ENCODE measurements at regions not wholly inside any gene's neighbourhood (a gene's known extent, or its start where the extent isn't known, plus 50 kb on each side); places are given as distances from the start of the nearest gene placed in this dataset.

DNA sequence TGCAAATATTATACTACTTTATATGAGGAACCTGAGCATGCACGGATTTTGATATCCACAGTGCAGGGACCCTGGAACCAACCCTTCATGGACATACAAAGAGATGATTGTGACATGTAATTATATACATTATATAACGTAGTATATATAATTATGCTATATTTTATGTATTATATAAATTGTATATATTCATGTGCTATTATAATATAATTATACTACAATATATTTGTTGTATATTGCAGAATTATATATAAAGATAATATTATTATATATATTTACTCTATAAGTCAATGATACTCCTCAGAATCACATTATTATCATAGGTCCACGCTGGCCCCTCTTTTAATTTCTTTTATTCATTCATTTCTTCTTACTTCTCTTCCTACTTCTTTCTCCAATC, 70.9 kb downstream of the TNFSF18 start:
- no peak overlapping the region for H2AFZ ChIP-seq
- no peak overlapping the region for H3K27ac ChIP-seq
- H3K4me2 ChIP-seq: no peak overlapping the region
- H3K27me3 ChIP-seq (ENCODE audit: insufficient read depth, low read depth): no peaks in the 10 kb centered on the region
- H3K9me2 ChIP-seq (ENCODE audit: insufficient read depth): no peaks in the 10 kb centered on the region
- peaks cover 5% of the 10 kb centered on the region; the same call in 1 of the 2 replicates for H3F3A ChIP-seq (ENCODE audit: insufficient read depth, low read depth)
- no peaks in the 10 kb centered on the region for H3K79me2 ChIP-seq (ENCODE audit: low read depth)
- no peak for DNase-seq
- peaks cover 36% of the 10 kb centered on the region for H3K4me1 ChIP-seq (replicated peaks; ENCODE audit: insufficient read depth)
- H3K36me3 ChIP-seq (ENCODE audit: low read depth): no peaks in the 10 kb centered on the region
- ChIA-PET POLR2A (ENCODE audit: unreplicated experiment) (interaction anchor here (0.7 kb wide), 1 partner anchor 12 kb away, joined by 4 read pairs; no protein-coding TSS in a partner anchor), CTCF (no interaction called here)
- no TSS peak for BruUV-seq (replicated peaks)
- H3K9me3 ChIP-seq (ENCODE audit: insufficient read depth, low read depth): peaks cover 6% of the 10 kb centered on the region; the same call in 1 of the 2 replicates
- H4K20me1 ChIP-seq (ENCODE audit: insufficient read depth): no peaks in the 10 kb centered on the region
- intact Hi-C loops (cut with micrococcal nuclease; ENCODE audit: unreplicated experiment): loop anchor here (5.0 kb wide), 1 partner anchor 82 kb away; no protein-coding TSS in a partner anchor
- no peak for TF ChIP-seq EZH2 (IDR thresholded peaks at IDR 0.05; ENCODE audit: low read depth)
- TF ChIP-seq, protein P1, sequence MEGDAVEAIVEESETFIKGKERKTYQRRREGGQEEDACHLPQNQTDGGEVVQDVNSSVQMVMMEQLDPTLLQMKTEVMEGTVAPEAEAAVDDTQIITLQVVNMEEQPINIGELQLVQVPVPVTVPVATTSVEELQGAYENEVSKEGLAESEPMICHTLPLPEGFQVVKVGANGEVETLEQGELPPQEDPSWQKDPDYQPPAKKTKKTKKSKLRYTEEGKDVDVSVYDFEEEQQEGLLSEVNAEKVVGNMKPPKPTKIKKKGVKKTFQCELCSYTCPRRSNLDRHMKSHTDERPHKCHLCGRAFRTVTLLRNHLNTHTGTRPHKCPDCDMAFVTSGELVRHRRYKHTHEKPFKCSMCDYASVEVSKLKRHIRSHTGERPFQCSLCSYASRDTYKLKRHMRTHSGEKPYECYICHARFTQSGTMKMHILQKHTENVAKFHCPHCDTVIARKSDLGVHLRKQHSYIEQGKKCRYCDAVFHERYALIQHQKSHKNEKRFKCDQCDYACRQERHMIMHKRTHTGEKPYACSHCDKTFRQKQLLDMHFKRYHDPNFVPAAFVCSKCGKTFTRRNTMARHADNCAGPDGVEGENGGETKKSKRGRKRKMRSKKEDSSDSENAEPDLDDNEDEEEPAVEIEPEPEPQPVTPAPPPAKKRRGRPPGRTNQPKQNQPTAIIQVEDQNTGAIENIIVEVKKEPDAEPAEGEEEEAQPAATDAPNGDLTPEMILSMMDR (conservative IDR thresholded peaks at IDR 0.05): no peak
- H3K4me3 ChIP-seq: no peak overlapping the region

DNA sequence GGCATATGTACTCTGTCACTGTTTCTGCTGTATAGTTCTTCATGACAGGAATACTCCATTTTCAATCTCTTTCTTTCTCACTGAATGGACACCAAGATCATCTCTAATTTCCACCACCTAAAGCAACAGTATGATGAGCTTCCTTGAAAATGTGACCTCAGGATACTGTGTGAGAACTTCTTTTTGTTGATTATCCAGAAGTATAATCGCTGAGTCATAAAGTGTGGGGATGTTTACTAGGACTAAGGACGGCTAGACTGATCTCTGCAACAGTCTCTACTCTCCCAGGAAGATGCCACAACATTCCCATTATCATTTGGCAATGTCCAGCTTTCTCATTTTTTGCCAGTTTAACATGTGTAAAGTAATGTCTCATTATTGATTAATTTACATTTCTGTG, 70.3 kb downstream of the TNFSF18 start:
- ChIA-PET CTCF (no interaction called here), POLR2A (ENCODE audit: unreplicated experiment) (interaction anchor here (0.7 kb wide), 1 partner anchor 13 kb away, joined by 4 read pairs; no protein-coding TSS in a partner anchor)
- peaks cover 6% of the 10 kb centered on the region; the same call in 1 of the 2 replicates for H3K9me3 ChIP-seq (ENCODE audit: insufficient read depth, low read depth)
- H3K9me2 ChIP-seq (ENCODE audit: insufficient read depth): no peaks in the 10 kb centered on the region
- H3K27ac ChIP-seq: no peak overlapping the region
- H3K36me3 ChIP-seq (ENCODE audit: low read depth): no peaks in the 10 kb centered on the region
- H3K4me3 ChIP-seq: no peak overlapping the region
- H4K20me1 ChIP-seq (ENCODE audit: insufficient read depth): no peaks in the 10 kb centered on the region
- H3K27me3 ChIP-seq (ENCODE audit: insufficient read depth, low read depth): no peaks in the 10 kb centered on the region
- peaks cover 36% of the 10 kb centered on the region for H3K4me1 ChIP-seq (replicated peaks; ENCODE audit: insufficient read depth)
- H3K4me2 ChIP-seq: 0 out of 2 replicates have a peak overlapping the region, but pooled peaks have one; percentile 8
- H2AFZ ChIP-seq: peak overlapping the region; percentile 50
- TF ChIP-seq, protein P1 (conservative IDR thresholded peaks at IDR 0.05): no peak
- TF ChIP-seq EZH2 (IDR thresholded peaks at IDR 0.05; ENCODE audit: low read depth): no peak
- H3K79me2 ChIP-seq (ENCODE audit: low read depth): no peaks in the 10 kb centered on the region
- peaks cover 5% of the 10 kb centered on the region; the same call in 1 of the 2 replicates for H3F3A ChIP-seq (ENCODE audit: insufficient read depth, low read depth)
- BruUV-seq (replicated peaks): no TSS peak
- intact Hi-C loops (cut with micrococcal nuclease; ENCODE audit: unreplicated experiment): no loop called here
- DNase-seq: no peak

DNA sequence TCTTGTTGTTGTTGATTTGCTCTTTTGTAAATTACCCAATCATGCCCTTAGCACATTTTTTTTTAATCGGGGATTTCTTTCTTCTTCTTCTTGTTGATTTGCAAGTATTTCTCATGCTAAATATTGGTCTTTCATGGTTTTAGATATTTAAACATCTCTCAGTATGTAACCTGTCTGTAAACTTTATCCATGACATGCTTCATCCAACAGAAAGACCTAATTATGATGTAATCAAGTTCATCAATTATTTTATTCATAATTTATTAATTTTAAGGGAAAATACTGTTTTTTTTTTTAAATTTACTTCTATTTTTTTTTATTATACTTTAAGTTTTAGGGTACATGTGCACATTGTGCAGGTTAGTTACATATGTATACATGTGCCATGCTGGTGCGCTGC, 69.8 kb downstream of the TNFSF18 start:
- DNase-seq: no peak
- intact Hi-C loops (cut with micrococcal nuclease; ENCODE audit: unreplicated experiment): no loop called here
- ChIA-PET CTCF (no interaction called here), POLR2A (ENCODE audit: unreplicated experiment) (no interaction called here)
- Histone ChIP-seq H3K27me3 (ENCODE audit: insufficient read depth, low read depth) (no peaks in the 10 kb centered on the region), H3K9me3 (ENCODE audit: insufficient read depth, low read depth) (peaks cover 6% of the 10 kb centered on the region; the same call in 1 of the 2 replicates), H2AFZ (peak overlapping the region; percentile 50; the same call in 1 of the 2 replicates), H3K4me3 (no peak overlapping the region), H4K20me1 (ENCODE audit: insufficient read depth) (no peaks in the 10 kb centered on the region), H3F3A (ENCODE audit: insufficient read depth, low read depth) (peaks cover 5% of the 10 kb centered on the region; the same call in 1 of the 2 replicates), H3K4me1 (replicated peaks; ENCODE audit: insufficient read depth) (peaks cover 36% of the 10 kb centered on the region), H3K9me2 (ENCODE audit: insufficient read depth) (no peaks in the 10 kb centered on the region), H3K27ac (no peak overlapping the region), H3K36me3 (ENCODE audit: low read depth) (no peaks in the 10 kb centered on the region), H3K4me2 (0 out of 2 replicates have a peak overlapping the region, but pooled peaks have one; percentile 8), H3K79me2 (ENCODE audit: low read depth) (no peaks in the 10 kb centered on the region)
- TF ChIP-seq, protein P1 (conservative IDR thresholded peaks at IDR 0.05): no peak
- TF ChIP-seq EZH2 (IDR thresholded peaks at IDR 0.05; ENCODE audit: low read depth): no peak
- BruUV-seq (replicated peaks): no TSS peak
